AG09319 (cell line): ENCODE measurements at regions not wholly inside any gene's neighbourhood (a gene's known extent, or its start where the extent isn't known, plus 50 kb on each side); places are given as distances from the start of the nearest gene placed in this dataset.

Experiments
- DNase-seq: peaks from one replicate; pipeline ENCODE4 v3.0.0-alpha.2; 2010; ENCODE audit warnings: low read depth; ENCODE audit errors: extremely low read depth
- TF ChIP-seq, protein P1 (sequence below): IDR thresholded peaks from 2 replicates; pipeline ENCODE4 v1.5.1; 2011; ENCODE audit warnings: low read depth, mild to moderate bottlenecking, inconsistent platforms, low read length, moderate library complexity

DNA sequence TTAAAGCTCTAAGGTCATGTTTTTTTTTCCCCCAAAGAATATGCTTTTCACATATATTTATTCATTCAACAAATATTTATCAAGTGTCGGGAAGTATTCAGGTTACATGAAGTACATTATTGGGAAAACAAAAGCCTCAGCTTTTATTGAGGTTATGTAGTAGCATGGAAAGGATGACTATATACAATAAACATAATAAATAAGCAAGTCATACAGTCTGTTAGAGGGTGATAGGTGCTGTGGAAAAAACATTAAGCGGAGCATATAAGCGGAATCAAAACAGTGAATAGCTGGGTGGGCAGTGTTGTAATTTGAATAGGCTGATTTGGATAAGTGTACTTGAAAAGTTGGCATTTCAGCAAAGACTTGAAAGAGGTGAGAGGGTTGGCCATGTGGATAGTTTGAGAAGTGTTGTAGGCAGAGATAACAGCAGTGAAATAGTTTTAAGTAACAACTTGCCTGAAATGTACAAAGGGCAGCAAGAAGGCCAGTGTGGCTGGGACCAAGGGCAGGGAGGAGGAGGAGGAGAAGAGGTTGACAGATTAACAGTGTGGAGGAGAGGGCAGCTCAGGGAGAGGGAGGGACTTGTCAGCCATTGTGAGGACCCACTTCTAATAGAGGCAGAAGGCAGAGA, 558.7 kb downstream of the SPRY1 start:
- no peak for DNase-seq
- TF ChIP-seq, protein P1, sequence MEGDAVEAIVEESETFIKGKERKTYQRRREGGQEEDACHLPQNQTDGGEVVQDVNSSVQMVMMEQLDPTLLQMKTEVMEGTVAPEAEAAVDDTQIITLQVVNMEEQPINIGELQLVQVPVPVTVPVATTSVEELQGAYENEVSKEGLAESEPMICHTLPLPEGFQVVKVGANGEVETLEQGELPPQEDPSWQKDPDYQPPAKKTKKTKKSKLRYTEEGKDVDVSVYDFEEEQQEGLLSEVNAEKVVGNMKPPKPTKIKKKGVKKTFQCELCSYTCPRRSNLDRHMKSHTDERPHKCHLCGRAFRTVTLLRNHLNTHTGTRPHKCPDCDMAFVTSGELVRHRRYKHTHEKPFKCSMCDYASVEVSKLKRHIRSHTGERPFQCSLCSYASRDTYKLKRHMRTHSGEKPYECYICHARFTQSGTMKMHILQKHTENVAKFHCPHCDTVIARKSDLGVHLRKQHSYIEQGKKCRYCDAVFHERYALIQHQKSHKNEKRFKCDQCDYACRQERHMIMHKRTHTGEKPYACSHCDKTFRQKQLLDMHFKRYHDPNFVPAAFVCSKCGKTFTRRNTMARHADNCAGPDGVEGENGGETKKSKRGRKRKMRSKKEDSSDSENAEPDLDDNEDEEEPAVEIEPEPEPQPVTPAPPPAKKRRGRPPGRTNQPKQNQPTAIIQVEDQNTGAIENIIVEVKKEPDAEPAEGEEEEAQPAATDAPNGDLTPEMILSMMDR, result no peak

DNA sequence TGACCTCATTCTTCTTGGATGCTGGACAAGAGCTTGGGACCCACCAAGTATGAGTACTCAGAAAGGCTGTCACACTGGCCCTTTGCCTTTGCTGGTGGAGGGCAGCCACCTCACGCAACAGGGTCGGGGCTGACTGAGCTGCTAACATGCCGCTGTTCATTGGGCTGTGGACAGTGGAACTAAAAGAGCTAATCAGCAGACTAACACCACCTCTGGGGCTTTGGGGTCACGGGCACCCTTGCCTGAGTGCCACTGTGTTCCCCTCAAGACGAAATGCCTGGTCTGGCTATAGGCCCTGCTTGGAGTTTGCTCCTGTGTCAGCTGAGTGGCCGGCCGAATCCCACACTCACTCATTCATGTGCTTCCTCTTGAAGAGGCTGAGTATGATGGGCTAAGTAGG, 559.6 kb downstream of the SPRY1 start:
- TF ChIP-seq, protein P1, result no peak
- DNase-seq, result no peak

DNA sequence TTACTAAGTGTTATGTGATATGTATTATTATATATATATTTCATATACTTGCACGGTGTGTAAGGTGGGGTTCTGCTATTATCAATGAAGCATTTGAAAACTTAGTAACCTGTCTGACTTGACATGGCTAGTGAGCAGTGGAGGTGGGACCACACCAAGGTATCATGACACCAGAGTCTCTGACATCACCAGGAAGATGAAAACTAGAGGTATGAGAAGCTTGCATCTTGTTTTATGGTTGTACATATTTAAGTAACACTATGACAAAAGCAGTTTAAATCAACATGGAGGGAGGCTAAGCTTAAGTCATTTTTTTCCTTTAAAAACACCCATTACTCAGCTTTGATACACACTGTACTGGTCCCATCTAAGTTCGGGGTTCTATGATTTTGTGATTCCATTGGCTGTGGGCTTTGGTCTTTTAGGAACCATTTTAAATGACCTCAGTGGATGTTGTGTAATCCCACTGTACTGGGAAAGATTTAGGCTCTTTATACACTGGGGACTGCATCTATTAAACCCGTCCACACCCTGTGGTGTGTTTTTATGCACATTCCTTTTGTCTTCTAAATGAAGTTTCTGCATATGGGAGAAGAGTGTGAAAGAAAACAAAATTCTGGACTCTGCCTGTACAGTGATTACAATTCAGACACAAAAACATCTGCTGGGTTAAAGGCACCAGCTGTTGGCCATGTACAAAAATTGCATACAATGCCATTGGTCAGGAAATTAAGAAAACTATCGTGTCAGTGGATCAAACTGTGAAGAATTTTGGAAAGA, 570.6 kb downstream of the SPRY1 start:
- no peak for DNase-seq
- TF ChIP-seq, protein P1, result no peak

DNA sequence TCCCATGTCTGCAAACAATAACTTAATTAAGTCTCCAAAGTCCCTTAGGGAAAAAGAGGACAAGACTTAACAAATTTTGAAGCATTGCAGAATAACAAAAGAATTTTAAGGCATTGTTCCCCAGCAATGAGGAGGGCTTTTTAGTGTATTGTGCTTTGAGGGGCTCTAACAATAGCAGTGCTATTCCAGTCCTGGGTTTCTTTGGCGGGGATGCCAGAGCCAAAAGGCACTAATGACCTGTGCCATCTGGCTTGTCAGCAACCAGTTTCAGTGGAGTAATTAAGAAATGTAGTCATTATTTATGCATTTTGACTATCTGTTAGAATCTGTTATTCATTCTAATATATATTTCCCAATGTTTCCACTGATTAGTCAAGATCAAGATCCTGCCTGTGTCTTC, 575.4 kb downstream of the SPRY1 start:
- no peak for DNase-seq

DNA sequence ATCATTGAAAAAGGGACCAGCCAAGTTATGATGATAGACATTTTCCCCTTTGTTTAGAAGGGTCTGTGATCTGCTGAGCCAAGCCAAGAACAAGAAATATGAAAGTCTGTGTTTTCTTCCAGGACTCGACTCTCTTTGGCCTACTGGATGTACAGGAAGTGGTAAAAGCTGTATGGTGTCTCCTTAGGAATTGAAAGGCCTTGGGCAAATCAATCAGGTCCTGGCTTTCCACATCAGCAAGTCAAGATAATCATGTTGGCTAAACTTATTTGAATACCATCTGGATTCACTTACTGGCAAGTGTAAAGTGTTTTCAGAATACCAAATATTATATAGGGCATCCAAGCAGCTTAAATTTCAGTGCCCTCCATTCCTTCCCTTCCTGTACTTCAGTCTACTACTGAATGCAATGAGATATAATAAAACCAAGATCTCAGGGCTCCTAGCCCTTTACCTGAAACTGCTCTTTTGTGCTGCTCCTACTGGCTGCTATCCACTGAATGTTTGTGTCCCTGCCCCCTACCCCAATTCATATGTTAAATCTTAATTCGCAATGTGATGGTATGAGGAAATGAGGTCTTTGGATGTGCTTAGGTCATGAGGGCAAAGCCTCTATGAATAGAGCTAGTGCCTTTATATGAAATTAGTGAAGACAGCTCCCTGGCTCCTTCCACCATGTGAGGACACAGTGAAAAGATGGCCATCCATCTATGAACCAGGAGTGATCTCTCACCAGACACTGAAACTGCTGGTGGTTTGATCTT, 578.0 kb downstream of the SPRY1 start:
- no peak for DNase-seq
- TF ChIP-seq, protein P1, result no peak

More for the DNA sequence above, 575.4 kb downstream of the SPRY1 start:
- TF ChIP-seq, protein P1, result no peak

DNA sequence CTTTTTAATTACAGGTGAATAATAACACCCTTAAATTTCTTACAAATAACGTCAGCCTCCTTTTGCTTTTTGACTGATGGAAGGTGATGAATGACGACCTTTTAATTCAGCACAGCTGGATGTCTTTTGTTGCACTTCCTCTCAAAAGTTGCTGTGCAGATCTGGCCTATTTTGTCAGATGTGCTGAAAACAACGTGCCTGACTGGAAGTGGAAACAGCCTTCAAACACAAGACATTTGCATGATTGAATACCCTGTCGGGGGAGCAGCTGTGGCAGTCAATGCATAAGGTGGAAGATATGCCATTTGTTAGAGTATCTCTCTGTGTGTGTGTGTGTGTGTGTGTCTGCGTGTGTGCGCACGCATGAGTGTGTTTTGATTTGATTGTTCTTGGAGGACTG, 579.7 kb downstream of the SPRY1 start:
- DNase-seq, result no peak
- TF ChIP-seq, protein P1, result no peak

DNA sequence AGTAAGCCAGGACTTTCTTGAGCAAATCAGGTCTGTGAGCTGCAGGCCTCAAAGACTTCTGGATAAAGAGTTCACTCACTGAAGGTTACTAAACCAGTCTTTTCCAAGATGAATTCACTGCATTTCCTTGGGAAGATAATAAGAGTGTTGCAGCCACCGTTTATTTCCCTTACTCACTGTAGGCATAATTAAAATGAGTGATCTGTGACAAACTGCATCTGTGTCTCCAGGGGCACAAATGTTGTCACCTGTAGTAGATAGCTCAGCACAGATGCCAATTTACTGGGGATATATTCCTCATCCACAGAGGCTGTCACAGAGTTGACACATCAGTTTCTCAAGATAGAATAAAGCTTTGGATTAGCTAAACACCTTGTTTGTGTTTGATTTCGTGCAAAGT, 580.2 kb downstream of the SPRY1 start:
- TF ChIP-seq, protein P1, result no peak

More for the DNA sequence above, 580.2 kb downstream of the SPRY1 start:
- DNase-seq, result no peak
